H1 (cell line): ENCODE measurements at regions not wholly inside any gene's neighbourhood (a gene's known extent, or its start where the extent isn't known, plus 50 kb on each side); places are given as distances from the start of the nearest gene placed in this dataset.

ENCODE experiments used
- CTCF ChIA-PET: fragments of 300-600 bp; sonication (Branson Sonifier 250); formaldehyde crosslinking; loops from one replicate; lab custom pipeline; 2021; ENCODE audit not compliant: partially characterized antibody; lab: Charles Lee
- POLR2A ChIA-PET: fragments of 300-600 bp; sonication (Branson Sonifier 250); formaldehyde crosslinking; loops from one replicate; lab custom pipeline; 2021; ENCODE audit warnings: inconsistent platforms; ENCODE audit not compliant: partially characterized antibody; lab: Charles Lee
- DNase-seq, 2 experiments: peaks; one replicate each; pipeline versions ENCODE4 v3.0.0 to v3.0.0-alpha.2; 2010 to 2022; ENCODE audit warnings: low spot score in 2 of 2, low read depth in 1 of 2, mixed read lengths in 1 of 2
- FAIRE-seq: peaks from 2 replicates; lab custom pipeline; 2011; peaks lifted over from hg19 to GRCh38; lab: Jason Lieb, UNC
- H2AFZ ChIP-seq: 2 replicates; pipeline ENCODE4 v1.8.1; 2012; ENCODE audit warnings: low read length, inconsistent platforms
- H2AK5ac ChIP-seq: 2 replicates; pipeline ENCODE4 v1.6.1; 2013; ENCODE audit warnings: low read depth, low read length
- H2BK120ac ChIP-seq: replicated peaks from 2 replicates; pipeline ENCODE3; 2013; ENCODE audit warnings: low read depth, low read length, inconsistent platforms
- H2BK12ac ChIP-seq: 2 replicates; pipeline ENCODE4 v1.6.1; 2013; ENCODE audit warnings: low read depth, low read length
- H2BK15ac ChIP-seq: 2 replicates; pipeline ENCODE4 v1.6.1; 2013; ENCODE audit warnings: low read length
- H2BK20ac ChIP-seq: 2 replicates; pipeline ENCODE4 v1.6.1; 2013; ENCODE audit warnings: low read length
- H2BK5ac ChIP-seq: 2 replicates; pipeline ENCODE4 v1.6.1; 2013; ENCODE audit warnings: low read depth, low read length
- H3K14ac ChIP-seq: 2 replicates; pipeline ENCODE4 v1.6.1; 2013; ENCODE audit warnings: inconsistent platforms; ENCODE audit not compliant: insufficient read length
- H3K18ac ChIP-seq: 2 replicates; pipeline ENCODE4 v1.6.1; 2013; ENCODE audit warnings: low read length; ENCODE audit errors: extremely low read depth
- H3K23ac ChIP-seq: 2 replicates; pipeline ENCODE4 v1.6.1; 2013; ENCODE audit warnings: inconsistent platforms; ENCODE audit not compliant: insufficient read length
- H3K23me2 ChIP-seq: 2 replicates; pipeline ENCODE4 v1.6.1; 2013; ENCODE audit warnings: low read depth, low read length
- H3K27ac ChIP-seq: 2 replicates; pipeline ENCODE4 v1.6.1; 2011; ENCODE audit warnings: low read depth, low read length, inconsistent platforms
- H3K27me3 ChIP-seq, 4 experiments: replicated peaks in 1 of 4; 1 replicate in 1 of 4; 2 replicates in 3 of 4; pipeline versions ENCODE4 v1.6.1 to v1.8.1; 2011 to 2013; ENCODE audit warnings: low read length in 3 of 4, mild to moderate bottlenecking in 3 of 4, inconsistent platforms in 2 of 4, mixed read lengths in 2 of 4, moderate library complexity in 1 of 4; ENCODE audit not compliant: control insufficient read depth in 3 of 4, insufficient read depth in 3 of 4; ENCODE audit errors: extremely low read depth in 1 of 4
- H3K36me3 ChIP-seq, 4 experiments: 2 replicates each; pipeline versions ENCODE4 v1.6.1 to v1.8.1; 2011 to 2013; ENCODE audit warnings: mild to moderate bottlenecking in 4 of 4, low read length in 3 of 4, moderate library complexity in 2 of 4, control low read depth in 1 of 4, inconsistent platforms in 1 of 4; ENCODE audit not compliant: insufficient read depth in 4 of 4, control insufficient read depth in 2 of 4
- H3K4ac ChIP-seq: replicated peaks from 2 replicates; pipeline ENCODE3; 2013; ENCODE audit warnings: low read length, low read depth, mixed read lengths, inconsistent platforms; ENCODE audit not compliant: insufficient read length
- H3K4me1 ChIP-seq, 4 experiments: replicated peaks in 1 of 4; 1 replicate in 1 of 4; 2 replicates in 3 of 4; pipeline versions ENCODE4 v1.6.1 to v1.8.1; 2011 to 2013; ENCODE audit warnings: low read length in 3 of 4, inconsistent platforms in 2 of 4, mixed read lengths in 1 of 4; ENCODE audit not compliant: insufficient read depth in 4 of 4, control insufficient read depth in 3 of 4
- H3K4me2 ChIP-seq, 2 experiments: 2 replicates each; pipeline versions ENCODE4 v1.6.1 to v1.8.1; 2011 to 2013; ENCODE audit warnings: low read depth in 2 of 2, low read length in 2 of 2, control low read depth in 1 of 2, inconsistent platforms in 1 of 2, mild to moderate bottlenecking in 1 of 2; ENCODE audit not compliant: insufficient read depth in 1 of 2
- H3K4me3 ChIP-seq, 4 experiments: fragments of 200-600, 300-600 bp in 1 of 4; sonication (generic), shearing (Covaris generic), sonication (Bioruptor Twin) in 1 of 4; 2 replicates each; pipeline versions ENCODE4 v1.5.1 to v1.8.1; 2011 to 2016; ENCODE audit warnings: low read length in 4 of 4, low read depth in 3 of 4, control low read depth in 2 of 4, inconsistent platforms in 2 of 4, mild to moderate bottlenecking in 2 of 4, mixed read lengths in 1 of 4, moderate library complexity in 1 of 4; ENCODE audit not compliant: insufficient read depth in 2 of 4; ENCODE audit errors: extremely low read depth in 1 of 4
- H3K56ac ChIP-seq: replicated peaks from 2 replicates; pipeline ENCODE3; 2013; ENCODE audit warnings: low read depth, mild to moderate bottlenecking, mixed read lengths, low read length, inconsistent platforms; ENCODE audit not compliant: insufficient read length
- H3K79me1 ChIP-seq: 2 replicates; pipeline ENCODE4 v1.6.1; 2013; ENCODE audit warnings: low read depth, low read length, control low read depth
- H3K79me2 ChIP-seq, 2 experiments: 2 replicates each; pipeline versions ENCODE4 v1.6.1 to v1.8.1; 2012 to 2013; ENCODE audit warnings: low read length in 2 of 2, mild to moderate bottlenecking in 2 of 2, inconsistent platforms in 1 of 2; ENCODE audit not compliant: insufficient read depth in 2 of 2, control insufficient read depth in 1 of 2
- H3K9ac ChIP-seq, 4 experiments: replicated peaks in 1 of 4; 1 replicate in 1 of 4; 2 replicates in 3 of 4; pipeline versions ENCODE4 v1.6.1 to v1.8.1; 2011 to 2013; ENCODE audit warnings: low read depth in 3 of 4, low read length in 3 of 4, control low read depth in 2 of 4, mild to moderate bottlenecking in 2 of 4, moderate library complexity in 2 of 4, inconsistent platforms in 1 of 4; ENCODE audit errors: extremely low read depth in 1 of 4
- H3K9me3 ChIP-seq, 2 experiments: 2 replicates each; pipeline versions ENCODE4 v1.6.1 to v1.8.1; 2012 to 2013; ENCODE audit warnings: mild to moderate bottlenecking in 2 of 2, moderate library complexity in 2 of 2, control low read depth in 1 of 2, inconsistent platforms in 1 of 2, low read depth in 1 of 2, low read length in 1 of 2, mixed read lengths in 1 of 2; ENCODE audit not compliant: insufficient read depth in 2 of 2
- H4K20me1 ChIP-seq, 2 experiments: replicated peaks in 1 of 2; 2 replicates each; pipeline versions ENCODE3 to v1.8.1; 2011 to 2013; ENCODE audit warnings: inconsistent platforms in 2 of 2, low read length in 2 of 2, mild to moderate bottlenecking in 1 of 2; ENCODE audit not compliant: insufficient read depth in 2 of 2, control insufficient read depth in 1 of 2
- H4K5ac ChIP-seq: 2 replicates; pipeline ENCODE4 v1.6.1; 2013; ENCODE audit warnings: low read length, low read depth, mixed read lengths, inconsistent platforms; ENCODE audit not compliant: insufficient read length
- H4K8ac ChIP-seq: 2 replicates; pipeline ENCODE4 v1.8.0; 2013; ENCODE audit warnings: mild to moderate bottlenecking, moderate library complexity, low read length, inconsistent platforms; ENCODE audit not compliant: insufficient read depth; ENCODE audit errors: extremely low read depth
- H4K91ac ChIP-seq: replicated peaks from 2 replicates; pipeline ENCODE3; 2013; ENCODE audit warnings: low read length, mixed read lengths, inconsistent platforms; ENCODE audit not compliant: insufficient read length
- ASH2L ChIP-seq: fragments of 200-600, 300-600 bp; sonication (generic); IDR thresholded peaks from one replicate; pipeline ENCODE4 v1.7.1; 2017; ENCODE audit warnings: low read length
- BCL11A ChIP-seq, 2 experiments: IDR thresholded peaks; one replicate each; pipeline ENCODE4 v1.6.1; 2011; ENCODE audit warnings: low read depth in 2 of 2, low read length in 2 of 2, mild to moderate bottlenecking in 2 of 2
- CBX5 ChIP-seq: fragments of 300-800, 300-1000 bp; sonication (generic); IDR thresholded peaks from 2 replicates; pipeline ENCODE4 v1.7.1; 2016; ENCODE audit warnings: antibody characterized with exemption, low read length, low read depth
- CHD1 ChIP-seq: IDR thresholded peaks from 2 replicates; pipeline ENCODE4 v1.6.1; 2012; ENCODE audit warnings: low read depth, low read length, improper control_type of control experiment
- HDAC2 ChIP-seq, 2 experiments: fragments of 300-600 bp in 1 of 2; sonication (generic) in 1 of 2; IDR thresholded peaks; 2 replicates each; pipeline ENCODE4 v1.6.1; 2011 to 2012; ENCODE audit warnings: low read depth in 2 of 2, low read length in 2 of 2, mild to moderate bottlenecking in 2 of 2, moderate library complexity in 2 of 2, borderline replicate concordance in 1 of 2, inconsistent platforms in 1 of 2
- KDM4A ChIP-seq: IDR thresholded peaks from one replicate; pipeline ENCODE4 v1.7.1; 2012; ENCODE audit warnings: low read depth, mild to moderate bottlenecking, moderate library complexity, low read length, inconsistent platforms; ENCODE audit not compliant: severe bottlenecking
- MAX ChIP-seq: IDR thresholded peaks from 2 replicates; pipeline ENCODE4 v1.6.1; 2012; ENCODE audit warnings: inconsistent platforms
- RNF2 ChIP-seq: fragments of 200-900, 300-1000 bp; sonication (generic); IDR thresholded peaks from 2 replicates; pipeline ENCODE4 v1.7.1; 2016; ENCODE audit warnings: borderline replicate concordance, low read depth, mild to moderate bottlenecking, antibody characterized with exemption, low read length; ENCODE audit not compliant: poor library complexity, severe bottlenecking; ENCODE audit errors: missing control alignments
- SAP30 ChIP-seq: fragments of 300-600 bp; sonication (generic); IDR thresholded peaks from 2 replicates; pipeline ENCODE4 v1.7.1; 2012; ENCODE audit warnings: low read length, moderate library complexity, mild to moderate bottlenecking, inconsistent platforms; ENCODE audit not compliant: insufficient read depth, insufficient replicate concordance
- SP4 ChIP-seq: IDR thresholded peaks from 2 replicates; pipeline ENCODE4 v1.6.1; 2012; ENCODE audit warnings: low read length, inconsistent platforms
- SUZ12 ChIP-seq: fragments of 200-600 bp; sonication (generic); IDR thresholded peaks from 2 replicates; pipeline ENCODE4 v1.6.1; 2012; ENCODE audit warnings: mild to moderate bottlenecking, inconsistent platforms, low read length, moderate library complexity, mixed read lengths
- TAF1 ChIP-seq: IDR thresholded peaks from 2 replicates; pipeline ENCODE4 v1.6.1; 2011; ENCODE audit warnings: mild to moderate bottlenecking, low read depth, low read length
- YY1 ChIP-seq: IDR thresholded peaks from 2 replicates; pipeline ENCODE4 v1.6.1; 2011; ENCODE audit warnings: low read depth, mild to moderate bottlenecking, low read length
- WGBS, 2 experiments: shearing (Covaris generic) in 1 of 2; methylation state at CpG; one replicate each; pipeline versions ENCODE4 v1.1.6 to v1.1.7; 2013 to 2015; ENCODE audit warnings: low lambda C conversion rate in 2 of 2, mixed read lengths in 2 of 2, inconsistent platforms in 1 of 2, low coverage in 1 of 2, missing lambda C conversion rate in 1 of 2; ENCODE audit not compliant: insufficient replicate concordance in 2 of 2, insufficient coverage in 1 of 2, insufficient read length in 1 of 2; ENCODE audit errors: extremely low coverage in 1 of 2, missing lambda C conversion rate in 1 of 2; 5-methylcytosine and 5-hydroxymethylcytosine counted together

- H3K23me2 ChIP-seq = no peaks in the 10 kb centered on the region
- ChIA-PET POLR2A (no interaction called here), CTCF (interaction anchor here (0.6 to 1.5 kb wide), 2 partner anchors 10 to 301 kb away, joined by 3 read pairs; no protein-coding TSS in a partner anchor)
- H4K8ac ChIP-seq = no peak overlapping the region
- no peaks in the 10 kb centered on the region for H4K20me1 ChIP-seq
- no peak overlapping the region for H4K5ac ChIP-seq
- no peak overlapping the region for H3K18ac ChIP-seq
- no peak overlapping the region for H2BK5ac ChIP-seq
- H3K9ac ChIP-seq = no peak overlapping the region
- 88% methylated on average over 2 of the region's 2 CpGs; no CpG with 5 or more reads in 1 of the 2 experiments for WGBS, 2 experiments
- H3K9me3 ChIP-seq = no peaks in the 10 kb centered on the region
- H3K23ac ChIP-seq = no peak overlapping the region
- no peak for DNase-seq
- no peak overlapping the region for H3K4me3 ChIP-seq
- H3K36me3 ChIP-seq = no peaks in the 10 kb centered on the region
- H3K27me3 ChIP-seq = no peaks in the 10 kb centered on the region
- no peak for FAIRE-seq
- H2BK15ac ChIP-seq = no peak overlapping the region
- H3K4me2 ChIP-seq = no peak overlapping the region
- H3K14ac ChIP-seq = no peak overlapping the region
- H2BK120ac ChIP-seq = no peak overlapping the region
- no peaks in the 10 kb centered on the region for H3K79me2 ChIP-seq
- H4K91ac ChIP-seq = no peak overlapping the region
- H3K4me1 ChIP-seq = no peaks in the 10 kb centered on the region
- H3K4ac ChIP-seq = no peak overlapping the region
- H2BK12ac ChIP-seq = no peak overlapping the region
- H3K56ac ChIP-seq = no peak overlapping the region
- H2AFZ ChIP-seq = no peak overlapping the region
- H3K27ac ChIP-seq = no peak overlapping the region
- no peak overlapping the region for H2AK5ac ChIP-seq
- no peaks in the 10 kb centered on the region for H3K79me1 ChIP-seq
- no peak overlapping the region for H2BK20ac ChIP-seq
- TF ChIP-seq CHD1 (no peak), SAP30 (no peak), BCL11A (IDR thresholded peaks at IDR 0.05; ENCODE audit: low read depth in 2 of 2, low read length in 2 of 2) (no peak), HDAC2 (IDR thresholded peaks at IDR 0.05; ENCODE audit: borderline replicate concordance in 1 of 2, low read depth in 2 of 2, low read length in 2 of 2) (no peak), SP4 (no peak), KDM4A (no peak), TAF1 (no peak), ASH2L (no peak), RNF2 (no peak), CBX5 (no peak), YY1 (no peak), MAX (no peak), SUZ12 (no peak)
Observed at GRCh38 chr1:187654635-187655034, 825.9 kb downstream of the PLA2G4A start.
